ENCODE measurements at regions not wholly inside any gene's neighbourhood (a gene's known extent, or its start where the extent isn't known, plus 50 kb on each side); places are given as distances from the start of the nearest gene placed in this dataset.

- CTCF ChIA-PET: interaction anchor here (0.5 to 1.6 kb wide), 2 partner anchors 13 to 19 kb away, joined by 3 to 5 read pairs; no protein-coding TSS in a partner anchor
- H3K27ac ChIP-seq (ENCODE audit: extremely low read depth, low read depth, low read length): no peak overlapping the region
- TF ChIP-seq, protein P1, sequence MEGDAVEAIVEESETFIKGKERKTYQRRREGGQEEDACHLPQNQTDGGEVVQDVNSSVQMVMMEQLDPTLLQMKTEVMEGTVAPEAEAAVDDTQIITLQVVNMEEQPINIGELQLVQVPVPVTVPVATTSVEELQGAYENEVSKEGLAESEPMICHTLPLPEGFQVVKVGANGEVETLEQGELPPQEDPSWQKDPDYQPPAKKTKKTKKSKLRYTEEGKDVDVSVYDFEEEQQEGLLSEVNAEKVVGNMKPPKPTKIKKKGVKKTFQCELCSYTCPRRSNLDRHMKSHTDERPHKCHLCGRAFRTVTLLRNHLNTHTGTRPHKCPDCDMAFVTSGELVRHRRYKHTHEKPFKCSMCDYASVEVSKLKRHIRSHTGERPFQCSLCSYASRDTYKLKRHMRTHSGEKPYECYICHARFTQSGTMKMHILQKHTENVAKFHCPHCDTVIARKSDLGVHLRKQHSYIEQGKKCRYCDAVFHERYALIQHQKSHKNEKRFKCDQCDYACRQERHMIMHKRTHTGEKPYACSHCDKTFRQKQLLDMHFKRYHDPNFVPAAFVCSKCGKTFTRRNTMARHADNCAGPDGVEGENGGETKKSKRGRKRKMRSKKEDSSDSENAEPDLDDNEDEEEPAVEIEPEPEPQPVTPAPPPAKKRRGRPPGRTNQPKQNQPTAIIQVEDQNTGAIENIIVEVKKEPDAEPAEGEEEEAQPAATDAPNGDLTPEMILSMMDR (tag by site-specific recombination; IDR thresholded peaks at IDR 0.05): no peak
- TF ChIP-seq ZSCAN16 (tag by site-specific recombination; IDR thresholded peaks at IDR 0.05) (no peak), ZBTB48 (tag by site-specific recombination; IDR thresholded peaks at IDR 0.05) (no peak), ZNF624 (tag by site-specific recombination; IDR thresholded peaks at IDR 0.05) (no peak), ZNF555 (tag by site-specific recombination; conservative IDR thresholded peaks at IDR 0.05) (no peak), ZNF37A (tag by site-specific recombination; IDR thresholded peaks at IDR 0.05) (no peak), EGR2 (tag by site-specific recombination; IDR thresholded peaks at IDR 0.05; ENCODE audit: low read depth) (no peak), SP7 (tag by site-specific recombination; IDR thresholded peaks at IDR 0.05) (no peak)
- H3K9me3 ChIP-seq (ENCODE audit: control insufficient read depth, insufficient read depth, low read depth, low read length): no peaks in the 10 kb centered on the region
- H3K4me1 ChIP-seq (ENCODE audit: control insufficient read depth, insufficient read depth, low read length): peaks cover 6% of the 10 kb centered on the region
- H3K4me3 ChIP-seq (ENCODE audit: low read depth, low read length): no peak overlapping the region
- POLR2A ChIA-PET: no interaction called here
- H3K36me3 ChIP-seq (ENCODE audit: control insufficient read depth in 2 of 2, insufficient read depth in 1 of 2, low read length in 2 of 2): no peaks in the 10 kb centered on the region
Observed at GRCh38 chr2:120534457-120534856, 188.5 kb downstream of the INHBB start.

DNA sequence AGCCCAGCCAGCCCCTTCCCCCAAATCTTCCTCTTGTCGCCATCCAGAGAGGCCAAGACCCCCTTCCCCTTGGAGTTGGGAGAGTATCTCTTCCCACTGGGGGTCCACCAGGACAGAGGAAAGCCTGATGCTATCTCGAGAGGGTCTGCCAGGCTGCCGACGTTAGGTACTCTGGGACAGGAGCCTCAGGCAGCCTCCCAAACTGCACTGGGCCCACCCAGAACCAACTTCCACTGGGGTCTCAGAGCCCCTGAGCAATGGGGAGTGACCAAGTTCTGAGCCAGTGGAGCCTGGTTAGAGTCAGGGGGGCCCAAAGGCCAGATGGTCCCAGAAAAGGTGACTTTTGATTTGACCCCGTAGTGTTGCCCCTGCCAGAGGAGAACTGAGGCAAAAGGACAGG, 189.1 kb downstream of the INHBB start:
- Histone ChIP-seq H3K9me3 (ENCODE audit: control insufficient read depth, insufficient read depth, low read depth, low read length) (no peaks in the 10 kb centered on the region), H3K36me3 (ENCODE audit: control insufficient read depth in 2 of 2, insufficient read depth in 1 of 2, low read length in 2 of 2) (no peaks in the 10 kb centered on the region), H3K4me1 (ENCODE audit: control insufficient read depth, insufficient read depth, low read length) (peaks cover 6% of the 10 kb centered on the region), H3K4me3 (ENCODE audit: low read depth, low read length) (no peak overlapping the region), H3K27ac (ENCODE audit: extremely low read depth, low read depth, low read length) (no peak overlapping the region)
- TF ChIP-seq ZBTB21 (tag by site-specific recombination; IDR thresholded peaks at IDR 0.05) (no peak), REST (tag by site-specific recombination; IDR thresholded peaks at IDR 0.05) (no peak), KLF1 (tag by site-specific recombination; IDR thresholded peaks at IDR 0.05) (no peak), KLF9 (tag by site-specific recombination; IDR thresholded peaks at IDR 0.05; ENCODE audit: low read depth) (no peak), ZNF529 (tag by site-specific recombination; IDR thresholded peaks at IDR 0.05; ENCODE audit: insufficient replicate concordance) (no peak), ZNF677 (tag by site-specific recombination; IDR thresholded peaks at IDR 0.05) (no peak), ZNF596 (tag by site-specific recombination; IDR thresholded peaks at IDR 0.05) (no peak), SCRT2 (tag by site-specific recombination; IDR thresholded peaks at IDR 0.05) (no peak), BCL11A (tag by site-specific recombination; IDR thresholded peaks at IDR 0.05; ENCODE audit: low read depth) (no peak), ZBTB1 (tag by site-specific recombination; IDR thresholded peaks at IDR 0.05) (no peak), ZBTB20 (tag by site-specific recombination; IDR thresholded peaks at IDR 0.05) (no peak), ZNF394 (tag by site-specific recombination; IDR thresholded peaks at IDR 0.05; ENCODE audit: borderline replicate concordance) (no peak), GLIS1 (tag by site-specific recombination; IDR thresholded peaks at IDR 0.05) (no peak), ZBTB44 (tag by site-specific recombination; IDR thresholded peaks at IDR 0.05) (no peak), ZNF626 (tag by site-specific recombination; IDR thresholded peaks at IDR 0.05) (no peak), ZNF341 (tag by site-specific recombination; IDR thresholded peaks at IDR 0.05; ENCODE audit: low read depth) (no peak), TSHZ1 (tag by site-specific recombination; IDR thresholded peaks at IDR 0.05; ENCODE audit: borderline replicate concordance) (no peak)
- ChIA-PET CTCF (interaction anchor here (0.5 kb wide), 1 partner anchor 18 kb away, joined by 3 read pairs; no protein-coding TSS in a partner anchor), POLR2A (no interaction called here)
